Activated naive CD8-positive, alpha-beta T cell treated with anti-CD3 and anti-CD28 coated beads, Interleukin-2, amount 10 ng/mL, durations not matched to agents 7 days and 5 days (primary cell): ENCODE measurements at regions not wholly inside any gene's neighbourhood (a gene's known extent, or its start where the extent isn't known, plus 50 kb on each side); places are given as distances from the start of the nearest gene placed in this dataset.
"Not testable (repeated sequence)": the region's sequence is repeated elsewhere in the genome, so short reads cannot be mapped to it uniquely, and the experiment has no call there.

Source experiments
- ATAC-seq: fragments of 150-1000 bp; cut with Tn5 transposase; one replicate; pipeline ENCODE4 v1.10.0; 2021; ENCODE audit warnings: low read depth, moderate library complexity
- POLR2A ChIA-PET: fragments of 350-600 bp; sonication (Branson Sonifier 250); formaldehyde crosslinking; loops from one replicate; lab custom pipeline; 2021; ENCODE audit warnings: antibody characterized with exemption; lab: Charles Lee
- DNase-seq: peaks from one replicate; pipeline ENCODE4 v3.0.0; 2021
- H3K27ac Mint-ChIP-seq: one replicate; pipeline ENCODE4 v1.8.0; 2022; ENCODE audit warnings: mild to moderate bottlenecking, mixed read lengths
- H3K27me3 Mint-ChIP-seq: one replicate; pipeline ENCODE4 v1.8.0; 2022; ENCODE audit warnings: mild to moderate bottlenecking, moderate library complexity, mixed read lengths
- H3K36me3 Mint-ChIP-seq: one replicate; pipeline ENCODE4 v1.8.0; 2021; ENCODE audit warnings: mild to moderate bottlenecking, mixed read lengths
- H3K4me1 Mint-ChIP-seq: one replicate; pipeline ENCODE4 v1.8.0; 2021; ENCODE audit warnings: mixed read lengths
- H3K4me3 Mint-ChIP-seq: one replicate; pipeline ENCODE4 v1.8.0; 2022; ENCODE audit warnings: mild to moderate bottlenecking, moderate library complexity, mixed read lengths
- H3K9me3 Mint-ChIP-seq: one replicate; pipeline ENCODE4 v1.8.0; 2021; ENCODE audit warnings: mixed read lengths

DNA sequence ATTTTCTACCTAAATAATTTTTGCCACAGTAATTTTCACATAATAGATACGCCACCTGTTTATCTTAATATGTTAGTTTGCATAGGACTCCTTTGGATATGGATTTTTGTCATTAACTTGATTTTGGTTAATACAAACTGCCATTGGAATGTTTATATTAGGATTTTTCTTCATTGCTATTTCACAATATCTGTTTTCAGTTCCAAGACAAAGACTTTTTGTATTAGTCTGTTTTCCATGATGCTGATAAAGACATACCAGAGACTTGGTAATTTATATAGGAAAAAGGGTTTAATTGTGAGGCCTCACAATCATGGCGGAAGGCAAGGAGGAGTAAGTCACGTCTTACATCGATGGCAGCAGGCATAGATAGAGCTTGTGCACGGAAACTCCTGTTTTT lies 503.1 kb upstream of the TMEFF2 start:
- Mint-ChIP-seq H3K4me3 (no peak overlapping the region), H3K4me1 (no peaks in the 10 kb centered on the region), H3K27me3 (no peaks in the 10 kb centered on the region), H3K9me3 (no peaks in the 10 kb centered on the region), H3K36me3 (no peaks in the 10 kb centered on the region), H3K27ac (no peak overlapping the region)
- ATAC-seq (no peak), DNase-seq (no peak)
- POLR2A ChIA-PET, result no interaction called here

DNA sequence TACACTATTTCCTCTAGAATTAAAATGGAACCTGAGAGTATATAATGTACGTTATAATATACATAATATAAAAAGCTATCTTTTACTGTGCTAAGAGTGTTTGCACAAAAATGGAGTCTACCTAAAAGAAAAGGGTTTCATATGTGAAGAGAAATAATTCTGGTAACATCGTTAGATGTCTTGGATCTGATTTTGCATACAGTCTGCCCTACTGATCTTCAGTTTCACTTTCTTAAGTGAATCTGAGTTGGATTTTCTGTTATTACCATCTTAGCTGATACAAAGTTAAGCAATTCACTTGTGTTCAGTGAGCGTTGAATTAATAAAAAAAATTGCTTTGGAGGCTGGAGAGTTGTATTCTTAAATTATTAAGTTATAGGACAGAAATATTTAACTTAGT lies 502.1 kb upstream of the TMEFF2 start:
- Mint-ChIP-seq H3K36me3 (no peaks in the 10 kb centered on the region), H3K27me3 (no peaks in the 10 kb centered on the region), H3K27ac (no peak overlapping the region), H3K4me3 (no peak overlapping the region), H3K9me3 (no peaks in the 10 kb centered on the region), H3K4me1 (no peaks in the 10 kb centered on the region)
- ATAC-seq (no peak), DNase-seq (no peak)
- POLR2A ChIA-PET, result no interaction called here

DNA sequence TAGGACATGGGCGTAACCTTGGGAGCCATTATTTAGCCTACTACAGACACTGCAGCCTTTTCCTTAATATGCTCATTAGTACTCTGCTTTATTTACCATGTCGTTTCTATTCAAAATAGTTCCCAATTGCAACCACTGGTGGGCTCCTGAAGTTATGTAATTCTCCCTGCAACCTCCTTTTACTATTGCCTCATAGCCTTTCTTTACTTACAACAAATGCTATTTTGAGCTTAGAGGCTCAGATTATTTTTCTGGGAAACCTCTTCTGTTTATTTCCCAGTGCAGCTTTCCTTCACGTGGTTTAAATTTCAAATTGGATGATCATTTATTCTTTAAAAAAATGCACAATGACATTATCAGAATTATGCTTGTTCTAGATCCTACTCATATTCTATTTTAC lies 492.3 kb upstream of the TMEFF2 start:
- H3K4me3 Mint-ChIP-seq, result no peak overlapping the region
- no peaks in the 10 kb centered on the region for H3K4me1 Mint-ChIP-seq
- no peaks in the 10 kb centered on the region for H3K36me3 Mint-ChIP-seq
- H3K27ac Mint-ChIP-seq, result no peak overlapping the region
- no peak for ATAC-seq
- POLR2A ChIA-PET, result no interaction called here
- no peak for DNase-seq
- no peaks in the 10 kb centered on the region for H3K9me3 Mint-ChIP-seq
- H3K27me3 Mint-ChIP-seq, result no peaks in the 10 kb centered on the region

DNA sequence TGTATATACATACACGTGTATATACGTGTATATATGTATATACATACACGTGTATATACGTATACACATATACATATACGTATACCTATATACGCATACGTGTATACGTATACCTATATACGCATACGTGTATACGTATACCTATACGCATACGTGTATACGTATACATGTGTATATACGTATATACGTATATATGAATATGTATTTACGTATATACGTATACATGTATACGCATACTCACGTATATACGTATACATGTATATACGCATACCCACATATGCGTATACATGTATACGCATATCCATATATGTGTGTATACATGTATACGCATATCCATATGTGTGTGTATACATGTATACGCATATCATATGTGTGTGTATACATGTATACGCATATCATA lies 487.8 kb upstream of the TMEFF2 start:
- POLR2A ChIA-PET, H3K27me3 Mint-ChIP-seq, H3K36me3 Mint-ChIP-seq, H3K9me3 Mint-ChIP-seq, DNase-seq, ATAC-seq, H3K4me1 Mint-ChIP-seq, H3K4me3 Mint-ChIP-seq, H3K27ac Mint-ChIP-seq: not testable (repeated sequence)

DNA sequence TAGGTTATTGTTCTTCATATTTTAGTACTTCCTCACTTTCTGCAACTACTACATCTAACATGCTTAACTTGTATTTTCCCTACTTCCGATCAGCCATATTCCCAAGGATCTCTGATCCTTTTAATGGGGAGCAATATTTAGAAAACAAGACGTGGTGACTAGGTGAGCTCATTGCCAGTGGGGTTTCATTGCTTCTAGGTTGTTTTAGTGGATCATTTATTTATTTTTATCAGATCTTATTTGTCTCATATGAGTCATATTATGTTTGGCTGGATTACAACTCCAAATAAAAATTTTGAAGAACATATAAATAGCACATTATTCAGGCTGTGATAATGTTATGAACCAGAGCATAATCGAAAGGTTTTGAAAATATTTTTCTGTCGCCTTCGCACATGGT lies 480.9 kb upstream of the TMEFF2 start:
- Mint-ChIP-seq H3K27me3 (no peaks in the 10 kb centered on the region), H3K9me3 (no peaks in the 10 kb centered on the region), H3K4me3 (no peak overlapping the region), H3K4me1 (no peaks in the 10 kb centered on the region), H3K27ac (no peak overlapping the region), H3K36me3 (no peaks in the 10 kb centered on the region)
- DNase-seq (no peak), ATAC-seq (no peak)
- POLR2A ChIA-PET, result no interaction called here

DNA sequence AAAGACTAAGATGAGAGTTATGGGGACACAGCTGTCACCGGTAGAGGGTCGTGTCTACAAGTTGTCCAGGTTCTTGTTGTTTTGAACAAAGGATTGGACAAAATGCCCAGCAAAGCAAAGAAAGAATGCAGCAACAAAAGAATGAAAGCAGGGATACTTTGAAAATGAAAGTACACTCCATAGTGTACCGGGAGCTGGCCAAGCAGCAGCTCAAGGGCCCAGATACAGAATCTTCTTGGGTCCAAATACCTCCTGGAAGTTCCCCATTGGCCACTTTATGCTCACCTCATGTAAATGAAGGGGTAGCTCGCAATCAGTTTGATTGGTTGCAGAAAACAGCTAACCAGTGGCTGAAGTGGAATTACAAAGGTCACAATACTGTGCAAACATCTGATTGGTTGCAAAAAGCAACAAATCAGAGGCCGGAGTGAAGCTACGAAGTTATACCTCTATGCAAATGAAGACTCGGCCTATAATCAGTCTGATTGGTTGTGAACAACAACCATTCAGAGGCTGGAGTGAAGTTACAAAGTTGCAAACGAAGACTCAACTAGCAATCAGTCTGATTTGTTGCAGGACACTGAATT lies 474.9 kb upstream of the TMEFF2 start:
- Mint-ChIP-seq H3K27ac (no peak overlapping the region), H3K4me1 (no peaks in the 10 kb centered on the region), H3K27me3 (no peaks in the 10 kb centered on the region), H3K36me3 (no peaks in the 10 kb centered on the region), H3K4me3 (no peak overlapping the region), H3K9me3 (no peaks in the 10 kb centered on the region)
- ATAC-seq (no peak), DNase-seq (no peak)
- POLR2A ChIA-PET, result no interaction called here

DNA sequence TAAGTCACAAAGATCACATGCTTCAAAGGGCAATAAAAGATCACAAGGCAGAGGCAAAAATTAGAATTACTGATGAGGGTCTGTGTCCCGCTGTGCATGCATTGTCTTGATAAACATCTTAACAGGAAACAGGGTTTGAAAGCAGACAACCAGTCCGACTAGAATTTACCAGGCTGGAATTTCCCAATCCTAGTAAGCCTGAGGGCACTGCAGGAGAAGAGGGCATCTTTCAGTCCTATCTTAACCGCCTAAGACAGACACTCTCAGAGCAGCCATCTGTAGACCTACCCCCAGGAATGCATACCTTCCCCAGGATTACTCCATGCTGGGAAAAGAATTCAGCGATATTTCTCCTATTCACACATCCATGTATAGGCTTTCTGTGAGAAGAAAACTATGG lies 465.8 kb upstream of the TMEFF2 start:
- H3K27me3 Mint-ChIP-seq, H3K4me3 Mint-ChIP-seq, H3K27ac Mint-ChIP-seq, H3K36me3 Mint-ChIP-seq, DNase-seq, POLR2A ChIA-PET, ATAC-seq, H3K4me1 Mint-ChIP-seq, H3K9me3 Mint-ChIP-seq: not testable (repeated sequence)

DNA sequence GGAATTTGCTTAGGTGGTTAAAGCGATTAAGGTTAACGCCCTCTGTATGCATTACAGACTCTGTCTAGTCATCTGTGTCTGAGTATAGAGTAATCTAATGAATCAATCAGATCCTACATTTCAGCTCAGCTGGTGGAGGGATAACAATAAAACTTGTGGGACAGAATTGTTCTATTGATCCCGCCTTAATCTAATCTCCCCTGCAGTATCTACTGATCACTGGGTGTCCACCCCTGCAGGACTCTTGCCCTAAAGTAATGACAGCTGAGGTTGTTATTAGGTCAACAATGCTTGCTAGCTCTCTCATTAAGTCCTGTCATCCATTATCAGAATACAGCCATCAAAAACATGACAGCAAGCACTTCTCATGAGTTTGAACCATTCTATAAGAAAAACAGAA lies 462.6 kb upstream of the TMEFF2 start:
- ATAC-seq, result no peak
- POLR2A ChIA-PET, result no interaction called here
- Mint-ChIP-seq H3K4me1 (no peaks in the 10 kb centered on the region), H3K27me3 (no peaks in the 10 kb centered on the region), H3K27ac (no peak overlapping the region), H3K36me3 (no peaks in the 10 kb centered on the region), H3K9me3 (no peaks in the 10 kb centered on the region), H3K4me3 (no peak overlapping the region)
- DNase-seq, result no peak

DNA sequence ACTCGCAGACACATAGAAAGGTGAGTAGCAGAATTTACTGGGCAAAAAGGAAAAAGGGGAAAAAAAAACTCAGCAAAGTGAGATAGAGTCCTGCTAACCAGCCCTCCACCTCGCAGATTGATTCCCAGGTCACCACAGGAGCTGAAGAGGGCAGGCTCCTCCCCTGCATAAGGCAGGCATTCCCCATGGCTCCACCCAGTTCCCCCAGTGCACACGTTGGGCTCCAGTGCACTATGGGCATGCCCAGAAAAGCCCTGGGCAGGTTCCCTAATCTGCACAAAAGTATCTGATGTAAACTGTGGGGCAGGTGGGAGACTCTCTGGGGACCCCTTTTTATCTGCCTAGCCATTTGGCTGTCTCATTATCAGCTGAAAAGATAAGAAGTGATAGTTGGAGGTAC lies 461.2 kb upstream of the TMEFF2 start:
- no peak overlapping the region for H3K27ac Mint-ChIP-seq
- POLR2A ChIA-PET, result no interaction called here
- ATAC-seq (no peak), DNase-seq (no peak)
- H3K4me1 Mint-ChIP-seq, result no peaks in the 10 kb centered on the region
- no peaks in the 10 kb centered on the region for H3K27me3 Mint-ChIP-seq
- no peaks in the 10 kb centered on the region for H3K9me3 Mint-ChIP-seq
- H3K4me3 Mint-ChIP-seq, result no peak overlapping the region
- no peaks in the 10 kb centered on the region for H3K36me3 Mint-ChIP-seq

DNA sequence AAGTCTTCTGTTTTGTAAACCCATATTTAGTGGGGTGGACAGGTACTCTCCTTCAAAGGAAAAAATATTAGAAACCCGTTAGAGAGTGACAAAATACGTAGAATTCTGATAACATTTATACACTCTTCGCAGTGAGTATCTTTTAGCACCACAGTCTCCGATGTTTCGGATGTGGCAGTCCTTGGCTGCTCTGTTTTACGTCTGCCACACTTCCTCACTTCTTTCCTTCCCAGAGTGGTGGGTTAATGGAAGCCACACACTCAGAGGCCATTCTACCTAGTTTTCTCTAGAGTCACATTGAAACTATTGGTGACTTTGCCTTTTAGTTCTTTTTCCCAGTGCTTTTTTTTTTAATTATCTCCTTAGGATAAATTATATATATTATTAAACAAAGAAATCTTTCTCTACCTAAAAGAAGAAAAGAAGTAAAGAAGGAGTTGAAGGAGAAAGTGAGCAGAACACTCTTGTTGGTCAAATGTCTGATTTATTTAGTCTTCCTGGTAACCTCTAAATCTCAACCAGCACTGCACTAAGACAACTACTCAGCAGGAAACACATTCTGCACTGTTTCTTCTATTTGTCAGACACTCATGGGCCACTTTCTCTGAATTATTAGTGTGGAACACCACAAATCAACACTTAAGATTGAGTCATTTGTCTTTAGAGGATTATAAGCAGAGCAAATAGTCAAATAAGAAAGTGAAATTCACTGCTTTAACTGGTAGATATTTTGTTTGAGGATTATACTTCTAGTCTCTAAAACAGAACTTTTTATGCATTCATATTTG lies 451.3 kb upstream of the TMEFF2 start:
- H3K27ac Mint-ChIP-seq, result no peak overlapping the region

DNA sequence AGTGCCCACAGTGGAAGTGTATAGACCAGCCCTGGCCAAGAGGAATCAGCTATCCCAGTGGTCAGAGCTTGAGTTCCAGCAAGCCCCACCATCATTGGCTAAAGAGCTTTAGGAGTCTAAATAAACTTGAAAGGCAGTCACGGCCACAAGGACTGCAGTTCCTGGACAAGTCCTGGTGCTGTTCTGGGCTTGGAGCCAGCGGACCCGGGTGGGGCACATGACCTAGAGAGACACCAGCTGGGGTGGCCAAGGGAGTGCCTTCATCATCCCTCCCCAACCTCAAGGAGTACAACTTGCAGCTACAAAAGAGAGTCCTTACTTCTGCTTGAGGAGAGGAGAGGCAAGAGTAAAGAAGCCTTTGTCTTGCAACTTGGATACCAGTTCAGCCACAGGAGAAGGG lies 439.8 kb upstream of the TMEFF2 start:
- Mint-ChIP-seq H3K4me3 (no peak overlapping the region), H3K4me1 (no peaks in the 10 kb centered on the region), H3K27ac (no peak overlapping the region), H3K36me3 (no peaks in the 10 kb centered on the region), H3K27me3 (no peaks in the 10 kb centered on the region), H3K9me3 (peaks cover 2% of the 10 kb centered on the region)
- POLR2A ChIA-PET, result no interaction called here
- no peak for ATAC-seq
- no peak for DNase-seq

More for the DNA sequence above, 451.3 kb upstream of the TMEFF2 start:
- Mint-ChIP-seq H3K27me3 (no peaks in the 10 kb centered on the region), H3K9me3 (no peaks in the 10 kb centered on the region), H3K4me1 (no peaks in the 10 kb centered on the region), H3K36me3 (no peaks in the 10 kb centered on the region), H3K4me3 (no peak overlapping the region)
- ATAC-seq (no peak), DNase-seq (no peak)
- POLR2A ChIA-PET, result no interaction called here

DNA sequence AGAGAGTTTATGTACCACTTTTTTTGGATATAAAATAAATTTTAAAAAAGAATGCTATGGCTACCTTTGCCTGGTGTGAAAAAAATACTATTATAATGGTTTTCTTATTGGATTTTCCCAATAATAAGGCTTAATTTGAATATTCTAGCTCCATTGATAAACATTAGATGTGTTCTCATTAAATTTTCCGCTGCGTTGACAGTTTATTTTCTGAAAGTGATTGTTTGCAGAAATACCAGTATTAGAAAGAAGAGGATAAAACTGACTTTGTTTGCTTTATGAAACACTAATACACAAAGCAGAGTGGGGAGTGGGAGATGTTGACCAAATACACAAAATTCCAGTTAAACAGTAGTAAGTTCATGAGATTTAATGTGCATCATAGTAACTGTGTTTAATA lies 433.3 kb upstream of the TMEFF2 start:
- no peaks in the 10 kb centered on the region for H3K4me1 Mint-ChIP-seq
- ATAC-seq (no peak), DNase-seq (no peak)
- no peaks in the 10 kb centered on the region for H3K36me3 Mint-ChIP-seq
- POLR2A ChIA-PET, result no interaction called here
- H3K27me3 Mint-ChIP-seq, result no peaks in the 10 kb centered on the region
- H3K9me3 Mint-ChIP-seq, result no peaks in the 10 kb centered on the region
- H3K4me3 Mint-ChIP-seq, result no peak overlapping the region
- H3K27ac Mint-ChIP-seq, result no peak overlapping the region

DNA sequence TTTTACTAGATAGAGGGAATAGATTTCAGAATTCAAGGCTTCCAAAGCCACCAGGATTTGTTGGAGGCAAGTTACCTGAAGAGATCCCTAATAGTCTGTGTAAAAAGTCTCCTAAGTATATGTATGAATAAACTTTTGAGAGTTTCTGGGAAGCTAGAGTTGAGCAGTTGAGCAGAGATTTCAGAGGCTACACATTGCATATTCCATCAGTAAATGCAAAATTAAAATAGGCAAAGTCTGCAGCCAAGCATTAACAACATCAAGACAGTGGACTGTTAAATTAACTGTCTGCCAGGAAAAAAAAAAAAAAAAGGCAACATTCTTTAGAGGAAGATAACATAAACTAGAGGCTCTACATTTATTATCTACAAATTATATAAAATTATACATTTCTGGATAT lies 420.4 kb upstream of the TMEFF2 start:
- H3K36me3 Mint-ChIP-seq, result no peaks in the 10 kb centered on the region
- no peak overlapping the region for H3K4me3 Mint-ChIP-seq
- no peaks in the 10 kb centered on the region for H3K4me1 Mint-ChIP-seq
- no peak overlapping the region for H3K27ac Mint-ChIP-seq
- POLR2A ChIA-PET, result no interaction called here
- H3K9me3 Mint-ChIP-seq, result no peaks in the 10 kb centered on the region
- DNase-seq (no peak), ATAC-seq (no peak)
- no peaks in the 10 kb centered on the region for H3K27me3 Mint-ChIP-seq

DNA sequence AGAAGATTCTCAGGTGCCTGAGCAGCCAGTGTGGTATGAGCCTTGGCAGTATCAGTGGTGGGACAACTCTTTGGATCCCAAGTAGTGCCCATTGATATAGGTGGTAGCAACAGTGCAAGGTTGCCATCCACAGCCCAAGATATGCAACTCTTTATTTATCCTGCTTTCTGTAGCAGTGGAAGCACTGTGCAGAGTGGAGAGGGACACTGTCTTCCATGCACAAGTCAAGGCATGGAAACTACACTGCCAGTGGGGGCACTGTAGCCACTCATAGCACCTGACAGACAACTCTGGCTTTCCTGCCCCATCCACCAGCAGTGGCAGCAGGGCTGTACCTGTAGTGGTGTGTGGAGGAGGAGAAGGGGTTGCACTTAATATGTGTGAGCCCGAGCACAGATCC lies 409.6 kb upstream of the TMEFF2 start:
- POLR2A ChIA-PET, result no interaction called here
- Mint-ChIP-seq H3K36me3 (no peaks in the 10 kb centered on the region), H3K4me3 (no peak overlapping the region), H3K27me3 (no peaks in the 10 kb centered on the region), H3K27ac (no peak overlapping the region), H3K9me3 (peaks cover 6% of the 10 kb centered on the region), H3K4me1 (no peaks in the 10 kb centered on the region)
- no peak for DNase-seq
- ATAC-seq, result no peak
